ENCODE measurements at regions not wholly inside any gene's neighbourhood (a gene's known extent, or its start where the extent isn't known, plus 50 kb on each side); places are given as distances from the start of the nearest gene placed in this dataset.

GRCh38 chr10:35706959-35707358, 64.9 kb upstream of the FZD8 start:
- Histone ChIP-seq H3K4me2 (no peak overlapping the region), H2AFZ (no peak overlapping the region), H3K4me1 (replicated peaks; ENCODE audit: insufficient read depth) (no peaks in the 10 kb centered on the region), H3F3A (ENCODE audit: insufficient read depth, low read depth) (no peaks in the 10 kb centered on the region), H3K27me3 (ENCODE audit: insufficient read depth, low read depth) (peaks cover 17% of the 10 kb centered on the region), H3K36me3 (ENCODE audit: low read depth) (no peaks in the 10 kb centered on the region), H3K27ac (no peak overlapping the region), H3K4me3 (no peak overlapping the region), H3K79me2 (ENCODE audit: low read depth) (no peaks in the 10 kb centered on the region), H3K9me3 (ENCODE audit: insufficient read depth, low read depth) (no peaks in the 10 kb centered on the region), H3K9me2 (ENCODE audit: insufficient read depth) (no peaks in the 10 kb centered on the region), H4K20me1 (ENCODE audit: insufficient read depth) (no peaks in the 10 kb centered on the region)
- TF ChIP-seq CTCF (conservative IDR thresholded peaks at IDR 0.05) (no peak), EZH2 (IDR thresholded peaks at IDR 0.05; ENCODE audit: low read depth) (no peak)
- intact Hi-C loops (cut with micrococcal nuclease; ENCODE audit: unreplicated experiment): no loop called here
- BruUV-seq (replicated peaks): no TSS peak
- POLR2A ChIA-PET (ENCODE audit: unreplicated experiment): no interaction called here
- CTCF ChIA-PET: no interaction called here
- DNase-seq: no peak

GRCh38 chr10:35705671-35706070, 63.6 kb upstream of the FZD8 start:
- intact Hi-C loops (cut with micrococcal nuclease; ENCODE audit: unreplicated experiment): no loop called here
- ChIA-PET POLR2A (ENCODE audit: unreplicated experiment) (no interaction called here), CTCF (no interaction called here)
- BruUV-seq (replicated peaks): no TSS peak
- no peaks in the 10 kb centered on the region for H3K4me1 ChIP-seq (replicated peaks; ENCODE audit: insufficient read depth)
- H3K4me2 ChIP-seq: no peak overlapping the region
- H2AFZ ChIP-seq: no peak overlapping the region
- peaks cover 18% of the 10 kb centered on the region; the same call in 1 of the 2 replicates for H3K27me3 ChIP-seq (ENCODE audit: insufficient read depth, low read depth)
- no peak for TF ChIP-seq CTCF (conservative IDR thresholded peaks at IDR 0.05)
- no peak for TF ChIP-seq EZH2 (IDR thresholded peaks at IDR 0.05; ENCODE audit: low read depth)
- H3K27ac ChIP-seq: no peak overlapping the region
- no peaks in the 10 kb centered on the region for H3K9me3 ChIP-seq (ENCODE audit: insufficient read depth, low read depth)
- no peaks in the 10 kb centered on the region for H3K79me2 ChIP-seq (ENCODE audit: low read depth)
- no peaks in the 10 kb centered on the region for H3F3A ChIP-seq (ENCODE audit: insufficient read depth, low read depth)
- no peak overlapping the region for H3K4me3 ChIP-seq
- no peaks in the 10 kb centered on the region for H4K20me1 ChIP-seq (ENCODE audit: insufficient read depth)
- DNase-seq: no peak
- no peaks in the 10 kb centered on the region for H3K9me2 ChIP-seq (ENCODE audit: insufficient read depth)
- no peaks in the 10 kb centered on the region for H3K36me3 ChIP-seq (ENCODE audit: low read depth)

- Histone ChIP-seq H3K79me2 (ENCODE audit: low read depth) (no peaks in the 10 kb centered on the region), H3K27ac (no peak overlapping the region), H2AFZ (no peak overlapping the region), H3K9me3 (ENCODE audit: insufficient read depth, low read depth) (no peaks in the 10 kb centered on the region), H3K27me3 (ENCODE audit: insufficient read depth, low read depth) (peaks cover 20% of the 10 kb centered on the region), H3K4me1 (replicated peaks; ENCODE audit: insufficient read depth) (no peaks in the 10 kb centered on the region), H3K36me3 (ENCODE audit: low read depth) (no peaks in the 10 kb centered on the region), H3K9me2 (ENCODE audit: insufficient read depth) (no peaks in the 10 kb centered on the region), H3K4me3 (no peak overlapping the region), H4K20me1 (ENCODE audit: insufficient read depth) (no peaks in the 10 kb centered on the region), H3F3A (ENCODE audit: insufficient read depth, low read depth) (no peaks in the 10 kb centered on the region), H3K4me2 (no peak overlapping the region)
- no peak for TF ChIP-seq EZH2 (IDR thresholded peaks at IDR 0.05; ENCODE audit: low read depth)
- no peak for TF ChIP-seq CTCF (conservative IDR thresholded peaks at IDR 0.05)
- BruUV-seq (replicated peaks): no TSS peak
- no peak for DNase-seq
- CTCF ChIA-PET: no interaction called here
- intact Hi-C loops (cut with micrococcal nuclease; ENCODE audit: unreplicated experiment): no loop called here
- POLR2A ChIA-PET (ENCODE audit: unreplicated experiment): no interaction called here
Measured at GRCh38 chr10:35705051-35705450, 63.0 kb upstream of the FZD8 start.
